Left hindlimb (tissue), 1 donor: ENCODE measurements at regions not wholly inside any gene's neighbourhood (a gene's known extent, or its start where the extent isn't known, plus 50 kb on each side); places are given as distances from the start of the nearest gene placed in this dataset.
"Not testable (repeated sequence)": the region's sequence is repeated elsewhere in the genome, so short reads cannot be mapped to it uniquely, and the experiment has no call there.

Experiments used
- DNase-seq: peaks from one replicate; pipeline ENCODE4 v3.0.0-alpha.2; 2018

GRCh38 chr6:130613176-130613575 is 214.0 kb upstream of the SMLR1 start:
- no peak for DNase-seq

GRCh38 chr6:130615816-130616215 is 211.4 kb upstream of the SMLR1 start:
- DNase-seq = no peak

- no peak for DNase-seq
Measured at GRCh38 chr6:130617658-130618057, 209.5 kb upstream of the SMLR1 start.

- not testable (repeated sequence) for DNase-seq
Measured at GRCh38 chr6:130618806-130619205, 208.4 kb upstream of the SMLR1 start.

- DNase-seq = no peak
Measured at GRCh38 chr6:130620338-130620781, 206.8 kb upstream of the SMLR1 start.

GRCh38 chr6:130622142-130622541 is 205.1 kb upstream of the SMLR1 start:
- DNase-seq = no peak

GRCh38 chr6:130624046-130624445 is 203.2 kb upstream of the SMLR1 start:
- DNase-seq = no peak

- DNase-seq = no peak
Measured at GRCh38 chr6:130625825-130626527, 201.2 kb upstream of the SMLR1 start.

- DNase-seq = no peak
Measured at GRCh38 chr6:130628862-130629261, 198.3 kb upstream of the SMLR1 start.

GRCh38 chr6:130629640-130630039 is 197.6 kb upstream of the SMLR1 start:
- DNase-seq = no peak

GRCh38 chr6:130632277-130632676 is 194.9 kb upstream of the SMLR1 start:
- no peak for DNase-seq

GRCh38 chr6:130632897-130633296 is 194.3 kb upstream of the SMLR1 start:
- DNase-seq = no peak

GRCh38 chr6:130643361-130643760 is 183.8 kb upstream of the SMLR1 start:
- no peak for DNase-seq

- DNase-seq = no peak
Measured at GRCh38 chr6:130644175-130644574, 183.0 kb upstream of the SMLR1 start.

- DNase-seq = not testable (repeated sequence)
Measured at GRCh38 chr6:130644769-130645168, 182.4 kb upstream of the SMLR1 start.

GRCh38 chr6:130647246-130647645 is 180.0 kb upstream of the SMLR1 start:
- no peak for DNase-seq

GRCh38 chr6:130655586-130655985 is 171.6 kb upstream of the SMLR1 start:
- DNase-seq = no peak

GRCh38 chr6:130661077-130661476 is 166.1 kb upstream of the SMLR1 start:
- DNase-seq = no peak

GRCh38 chr6:130666786-130667185 is 160.4 kb upstream of the SMLR1 start:
- DNase-seq = no peak

GRCh38 chr6:130670142-130670541 is 157.1 kb upstream of the SMLR1 start:
- no peak for DNase-seq

GRCh38 chr6:130671119-130671518 is 156.1 kb upstream of the SMLR1 start:
- DNase-seq = no peak

- DNase-seq = peak; percentile 40
Measured at GRCh38 chr6:130671577-130671976, 155.6 kb upstream of the SMLR1 start.

GRCh38 chr6:130672153-130672552 is 155.1 kb upstream of the SMLR1 start:
- no peak for DNase-seq

GRCh38 chr6:130674604-130675003 is 152.6 kb upstream of the SMLR1 start:
- DNase-seq = no peak

- no peak for DNase-seq
Measured at GRCh38 chr6:130675072-130675471, 152.1 kb upstream of the SMLR1 start.
